Natural killer cell (primary cell): ENCODE measurements at regions not wholly inside any gene's neighbourhood (a gene's known extent, or its start where the extent isn't known, plus 50 kb on each side); places are given as distances from the start of the nearest gene placed in this dataset.

Source experiments
- ATAC-seq, 3 donors: fragments of 150-1000 bp in 2 of 3; fragments of 200-7000 bp in 1 of 3; cut with Tn5 transposase; 1 replicate in 1 of 3; 2 replicates in 2 of 3; pipeline ENCODE4 v1.10.0; 2021; ENCODE audit warnings: mild to moderate bottlenecking in 2 of 3, moderate library complexity in 2 of 3
- DNase-seq, 2 donors: peaks; one replicate each; pipeline versions ENCODE4 v3.0.0 to v3.0.0-alpha.2; 2013 to 2021; ENCODE audit warnings: mixed read lengths in 1 of 2
- H3K27ac ChIP-seq: one replicate; pipeline ENCODE4 v1.5.1; 2013; ENCODE audit warnings: mild to moderate bottlenecking, low read length
- H3K27me3 ChIP-seq: one replicate; pipeline ENCODE4 v1.6.1; 2013; ENCODE audit warnings: low read length; ENCODE audit not compliant: control insufficient read depth, insufficient read depth
- H3K36me3 ChIP-seq: one replicate; pipeline ENCODE4 v1.6.1; 2013; ENCODE audit warnings: low read length; ENCODE audit not compliant: control insufficient read depth, insufficient read depth
- H3K4me1 ChIP-seq: one replicate; pipeline ENCODE4 v1.6.1; 2013; ENCODE audit warnings: low read length; ENCODE audit not compliant: control insufficient read depth, insufficient read depth
- H3K4me3 ChIP-seq: one replicate; pipeline ENCODE4 v1.5.1; 2013; ENCODE audit warnings: low read length
- H3K9me3 ChIP-seq: one replicate; pipeline ENCODE4 v1.6.1; 2013; ENCODE audit warnings: low read length; ENCODE audit not compliant: control insufficient read depth, insufficient read depth
- H3K27ac Mint-ChIP-seq, 2 donors: one replicate each; pipeline ENCODE4 v1.8.0; 2022; ENCODE audit warnings: mild to moderate bottlenecking in 2 of 2, mixed read lengths in 2 of 2, moderate library complexity in 1 of 2
- H3K27me3 Mint-ChIP-seq, 2 donors: one replicate each; pipeline ENCODE4 v1.8.0; 2022; ENCODE audit warnings: low read depth in 2 of 2, mixed read lengths in 2 of 2
- H3K36me3 Mint-ChIP-seq: one replicate; pipeline ENCODE4 v1.8.0; 2022; ENCODE audit warnings: mixed read lengths
- H3K4me1 Mint-ChIP-seq, 2 donors: one replicate each; pipeline ENCODE4 v1.8.0; 2022; ENCODE audit warnings: mixed read lengths in 2 of 2
- H3K4me3 Mint-ChIP-seq: one replicate; pipeline ENCODE4 v1.8.0; 2022; ENCODE audit warnings: mild to moderate bottlenecking, moderate library complexity, mixed read lengths
- H3K9me3 Mint-ChIP-seq, 2 donors: one replicate each; pipeline ENCODE4 v1.8.0; 2022; ENCODE audit warnings: mixed read lengths in 2 of 2
- WGBS: methylation state at CpG from one replicate; pipeline ENCODE4 v1.1.7; 2013; ENCODE audit warnings: missing lambda C conversion rate; ENCODE audit not compliant: insufficient coverage; 5-methylcytosine and 5-hydroxymethylcytosine counted together
- intact Hi-C: fragments of 100-400 bp; cut with micrococcal nuclease; formaldehyde crosslinking; loops from one replicate; pipeline ENCODE4 v1.14.2; 2022
- TF ChIP-seq, protein P1 (sequence below): fragments of 200-600 bp; IDR thresholded peaks from one replicate; pipeline ENCODE4 v1.8.0; 2022; ENCODE audit warnings: antibody characterized with exemption

DNA sequence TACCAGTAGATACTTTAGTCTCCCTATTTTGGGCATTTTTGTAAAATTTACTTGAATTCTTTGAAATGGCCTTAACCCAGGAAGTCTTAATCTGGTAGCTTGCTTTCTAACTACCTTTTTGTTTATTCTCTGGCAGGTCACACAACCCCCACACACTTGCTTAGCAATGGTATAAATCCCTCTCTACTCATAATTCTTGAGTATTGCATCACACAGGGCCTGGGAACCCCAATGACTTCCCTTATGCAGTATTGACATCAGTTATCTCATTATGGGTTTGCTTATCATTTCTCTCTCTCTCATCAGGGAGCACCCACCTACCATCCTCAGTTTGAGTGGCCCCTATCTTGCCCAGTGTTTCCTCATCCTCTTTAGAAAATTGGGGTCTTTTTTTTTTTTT, 207.1 kb downstream of the KCNS3 start:
- no peaks in the 10 kb centered on the region for H3K9me3 ChIP-seq
- ATAC-seq (no peak), DNase-seq (no peak)
- intact Hi-C loops, result no loop called here
- Mint-ChIP-seq H3K9me3 (peaks cover 3 to 8% of the 10 kb centered on the region in 2 donors), H3K4me3 (no peak overlapping the region), H3K36me3 (no peaks in the 10 kb centered on the region), H3K4me1 (no peaks in the 10 kb centered on the region), H3K27ac (no peak overlapping the region), H3K27me3 (no peaks in the 10 kb centered on the region)
- H3K27me3 ChIP-seq, result no peaks in the 10 kb centered on the region
- H3K36me3 ChIP-seq, result no peaks in the 10 kb centered on the region
- no peak overlapping the region for H3K4me3 ChIP-seq
- no peak overlapping the region for H3K27ac ChIP-seq
- no peaks in the 10 kb centered on the region for H3K4me1 ChIP-seq
- TF ChIP-seq, protein P1, sequence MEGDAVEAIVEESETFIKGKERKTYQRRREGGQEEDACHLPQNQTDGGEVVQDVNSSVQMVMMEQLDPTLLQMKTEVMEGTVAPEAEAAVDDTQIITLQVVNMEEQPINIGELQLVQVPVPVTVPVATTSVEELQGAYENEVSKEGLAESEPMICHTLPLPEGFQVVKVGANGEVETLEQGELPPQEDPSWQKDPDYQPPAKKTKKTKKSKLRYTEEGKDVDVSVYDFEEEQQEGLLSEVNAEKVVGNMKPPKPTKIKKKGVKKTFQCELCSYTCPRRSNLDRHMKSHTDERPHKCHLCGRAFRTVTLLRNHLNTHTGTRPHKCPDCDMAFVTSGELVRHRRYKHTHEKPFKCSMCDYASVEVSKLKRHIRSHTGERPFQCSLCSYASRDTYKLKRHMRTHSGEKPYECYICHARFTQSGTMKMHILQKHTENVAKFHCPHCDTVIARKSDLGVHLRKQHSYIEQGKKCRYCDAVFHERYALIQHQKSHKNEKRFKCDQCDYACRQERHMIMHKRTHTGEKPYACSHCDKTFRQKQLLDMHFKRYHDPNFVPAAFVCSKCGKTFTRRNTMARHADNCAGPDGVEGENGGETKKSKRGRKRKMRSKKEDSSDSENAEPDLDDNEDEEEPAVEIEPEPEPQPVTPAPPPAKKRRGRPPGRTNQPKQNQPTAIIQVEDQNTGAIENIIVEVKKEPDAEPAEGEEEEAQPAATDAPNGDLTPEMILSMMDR, result no peak

DNA sequence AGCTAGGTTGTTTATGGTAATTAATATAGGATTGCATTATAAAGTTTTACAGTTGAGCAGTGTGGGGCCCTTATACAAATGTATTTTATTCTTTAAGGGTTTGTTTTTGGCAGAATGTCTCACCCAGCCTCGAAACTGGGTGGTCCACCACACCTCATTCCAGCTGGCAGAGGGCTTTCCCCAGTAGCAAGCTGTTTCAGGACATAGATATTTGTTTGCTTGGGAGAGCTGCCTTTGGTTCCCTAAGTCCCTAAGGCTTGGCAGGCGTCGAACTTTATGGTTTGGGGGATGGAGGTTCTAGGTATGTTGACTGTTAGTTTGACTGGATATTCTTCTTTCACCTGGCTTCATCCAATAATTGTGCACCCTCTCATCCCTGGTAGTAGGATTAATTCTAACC, 205.9 kb downstream of the KCNS3 start:
- H3K36me3 ChIP-seq, result no peaks in the 10 kb centered on the region
- TF ChIP-seq, protein P1, result no peak
- ATAC-seq (no peak), DNase-seq (no peak)
- no peak overlapping the region for H3K4me3 ChIP-seq
- no peaks in the 10 kb centered on the region for H3K27me3 ChIP-seq
- no peaks in the 10 kb centered on the region for H3K4me1 ChIP-seq
- intact Hi-C loops, result no loop called here
- H3K4me3 Mint-ChIP-seq, result no peak overlapping the region
- H3K27ac ChIP-seq, result no peak overlapping the region
- H3K9me3 Mint-ChIP-seq, result peaks cover 3 to 8% of the 10 kb centered on the region in 2 donors
- no peaks in the 10 kb centered on the region for H3K27me3 Mint-ChIP-seq
- no peaks in the 10 kb centered on the region for H3K4me1 Mint-ChIP-seq
- no peaks in the 10 kb centered on the region for H3K9me3 ChIP-seq
- no peak overlapping the region for H3K27ac Mint-ChIP-seq
- H3K36me3 Mint-ChIP-seq, result no peaks in the 10 kb centered on the region
- 80% methylated on average over 2 of the region's 3 CpGs for WGBS

DNA sequence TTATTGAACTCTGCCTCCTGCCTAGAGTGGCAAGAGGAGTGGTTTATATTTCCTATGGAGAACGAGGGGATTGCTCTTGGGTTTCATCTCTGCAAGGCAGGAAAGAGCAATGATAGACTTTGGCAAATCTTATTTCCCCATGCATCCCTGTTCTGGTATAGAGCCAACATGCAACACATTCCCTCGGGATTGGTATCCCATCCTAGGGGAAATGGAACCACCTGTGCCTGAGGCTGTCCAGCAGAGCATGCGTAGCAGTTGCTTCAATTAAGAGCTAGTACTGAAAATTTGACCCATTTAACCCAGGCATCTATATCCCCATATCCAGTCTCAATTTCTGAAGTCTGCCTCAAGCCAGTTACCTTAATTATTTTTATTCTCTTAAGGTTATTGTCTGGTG, 205.3 kb downstream of the KCNS3 start:
- Mint-ChIP-seq H3K4me3 (no peak overlapping the region), H3K27ac (no peak overlapping the region), H3K27me3 (no peaks in the 10 kb centered on the region), H3K4me1 (no peaks in the 10 kb centered on the region), H3K36me3 (no peaks in the 10 kb centered on the region), H3K9me3 (peaks cover 3 to 8% of the 10 kb centered on the region in 2 donors)
- no peaks in the 10 kb centered on the region for H3K27me3 ChIP-seq
- TF ChIP-seq, protein P1, result no peak
- intact Hi-C loops, result no loop called here
- no peaks in the 10 kb centered on the region for H3K9me3 ChIP-seq
- no peaks in the 10 kb centered on the region for H3K4me1 ChIP-seq
- H3K27ac ChIP-seq, result no peak overlapping the region
- H3K4me3 ChIP-seq, result no peak overlapping the region
- DNase-seq, result no peak
- ATAC-seq, result no peak
- WGBS, result 79% methylated on average over 3 of the region's 3 CpGs
- no peaks in the 10 kb centered on the region for H3K36me3 ChIP-seq

DNA sequence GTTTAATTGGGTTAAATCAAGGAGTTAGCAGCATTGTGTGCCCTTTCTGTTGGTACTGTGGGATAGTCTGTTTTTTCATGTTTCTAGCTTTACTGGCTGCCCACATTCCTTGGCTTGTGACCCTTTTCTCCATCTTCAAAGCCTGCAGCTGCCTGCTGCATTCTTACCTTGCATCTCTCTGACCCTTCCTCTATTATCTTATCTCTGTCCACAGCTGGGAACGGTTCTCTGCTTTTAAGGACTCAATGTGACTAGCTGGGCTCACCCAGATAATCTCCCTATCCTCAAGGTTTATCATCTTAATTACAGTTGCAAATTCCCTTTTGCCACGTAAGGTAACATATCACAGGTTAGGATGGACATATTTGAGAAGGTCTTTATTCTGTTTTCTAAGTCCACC, 199.7 kb downstream of the KCNS3 start:
- H3K4me3 ChIP-seq, result no peak overlapping the region
- H3K27ac Mint-ChIP-seq, result no peak overlapping the region
- H3K4me3 Mint-ChIP-seq, result no peak overlapping the region
- no peaks in the 10 kb centered on the region for H3K36me3 ChIP-seq
- ATAC-seq (no peak), DNase-seq (no peak)
- H3K36me3 Mint-ChIP-seq, result no peaks in the 10 kb centered on the region
- no peaks in the 10 kb centered on the region for H3K27me3 ChIP-seq
- 52% methylated on average over 1 of the region's 2 CpGs for WGBS
- H3K27ac ChIP-seq, result no peak overlapping the region
- no peaks in the 10 kb centered on the region for H3K9me3 ChIP-seq
- TF ChIP-seq, protein P1, result no peak
- no peaks in the 10 kb centered on the region for H3K4me1 Mint-ChIP-seq
- H3K27me3 Mint-ChIP-seq, result no peaks in the 10 kb centered on the region
- H3K4me1 ChIP-seq, result no peaks in the 10 kb centered on the region
- intact Hi-C loops, result no loop called here
- peaks cover 0 to 2% of the 10 kb centered on the region in 2 donors for H3K9me3 Mint-ChIP-seq
